ENCODE measurements at regions not wholly inside any gene's neighbourhood (a gene's known extent, or its start where the extent isn't known, plus 50 kb on each side); places are given as distances from the start of the nearest gene placed in this dataset.

DNA sequence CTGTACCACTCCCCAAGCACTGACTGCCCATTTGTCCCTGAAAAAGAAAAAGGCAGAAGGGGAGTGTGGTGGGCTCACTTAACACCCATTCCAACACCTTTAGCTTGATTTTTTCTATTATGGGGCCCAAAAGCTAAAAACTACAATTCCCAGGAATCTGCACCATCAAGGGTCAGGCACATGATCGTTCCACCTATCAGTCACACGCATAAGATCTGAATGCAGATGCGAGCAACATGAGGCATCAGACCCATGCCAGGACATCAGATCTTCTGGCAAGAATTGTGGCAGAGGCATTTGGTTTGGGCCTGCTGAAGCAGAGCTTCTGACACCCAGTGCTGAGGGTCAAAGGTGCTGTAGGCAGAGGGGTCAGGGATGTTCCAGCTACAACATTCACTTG is 595.9 kb downstream of the BCOR start:
- 0 out of 4 replicates have a peak, but pooled peaks cover 0 to 6% of the 10 kb centered on the region in 2 experiments for H3K4me1 Mint-ChIP-seq
- no peaks in the 10 kb centered on the region for H3K23me2 ChIP-seq (ENCODE audit: insufficient read length, low read depth, low read length, poor library complexity, severe bottlenecking)
- no peaks in the 10 kb centered on the region for H3K27me3 ChIP-seq (ENCODE audit: insufficient read depth, low read length)
- no peaks in the 10 kb centered on the region for H3K79me2 ChIP-seq (ENCODE audit: insufficient read depth, low read length)
- TF ChIP-seq, protein P1, sequence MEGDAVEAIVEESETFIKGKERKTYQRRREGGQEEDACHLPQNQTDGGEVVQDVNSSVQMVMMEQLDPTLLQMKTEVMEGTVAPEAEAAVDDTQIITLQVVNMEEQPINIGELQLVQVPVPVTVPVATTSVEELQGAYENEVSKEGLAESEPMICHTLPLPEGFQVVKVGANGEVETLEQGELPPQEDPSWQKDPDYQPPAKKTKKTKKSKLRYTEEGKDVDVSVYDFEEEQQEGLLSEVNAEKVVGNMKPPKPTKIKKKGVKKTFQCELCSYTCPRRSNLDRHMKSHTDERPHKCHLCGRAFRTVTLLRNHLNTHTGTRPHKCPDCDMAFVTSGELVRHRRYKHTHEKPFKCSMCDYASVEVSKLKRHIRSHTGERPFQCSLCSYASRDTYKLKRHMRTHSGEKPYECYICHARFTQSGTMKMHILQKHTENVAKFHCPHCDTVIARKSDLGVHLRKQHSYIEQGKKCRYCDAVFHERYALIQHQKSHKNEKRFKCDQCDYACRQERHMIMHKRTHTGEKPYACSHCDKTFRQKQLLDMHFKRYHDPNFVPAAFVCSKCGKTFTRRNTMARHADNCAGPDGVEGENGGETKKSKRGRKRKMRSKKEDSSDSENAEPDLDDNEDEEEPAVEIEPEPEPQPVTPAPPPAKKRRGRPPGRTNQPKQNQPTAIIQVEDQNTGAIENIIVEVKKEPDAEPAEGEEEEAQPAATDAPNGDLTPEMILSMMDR (conservative IDR thresholded peaks at IDR 0.05), result no peak
- H4K91ac ChIP-seq (ENCODE audit: insufficient read length, low read depth, low read length), result no peak overlapping the region
- H3K9me3 ChIP-seq (ENCODE audit: control insufficient read depth, low read depth, low read length), result no peaks in the 10 kb centered on the region
- no peak overlapping the region for H3K27ac ChIP-seq (ENCODE audit: insufficient read length, low read depth, low read length)
- H3K27ac Mint-ChIP-seq, result no peak overlapping the region
- no CpG with 5 or more reads among the region's 3 CpGs for WGBS (ENCODE audit: extremely low coverage, insufficient read length, low lambda C conversion rate)
- no peaks in the 10 kb centered on the region for H3K79me1 ChIP-seq (ENCODE audit: insufficient read depth, low read depth, low read length, poor library complexity, severe bottlenecking)
- H3K56ac ChIP-seq (ENCODE audit: insufficient read length, low read depth, low read length), result no peak overlapping the region
- no peak for DNase-seq
- no peak overlapping the region for H3K4ac ChIP-seq (ENCODE audit: low read depth, low read length)
- H2AFZ ChIP-seq (ENCODE audit: low read length), result no peak overlapping the region
- no peaks in the 10 kb centered on the region; the same call in 1 of the 2 replicates for H3K27me3 Mint-ChIP-seq (ENCODE audit: low read depth)
- H2BK20ac ChIP-seq (ENCODE audit: low read depth, low read length, poor library complexity, severe bottlenecking), result no peak overlapping the region
- H3K4me3 Mint-ChIP-seq, result no peak overlapping the region
- no peak overlapping the region for H2BK12ac ChIP-seq (ENCODE audit: insufficient read length, low read depth, low read length)
- H2BK15ac ChIP-seq (ENCODE audit: low read depth, low read length), result no peak overlapping the region
- no peak overlapping the region for H3T11ph ChIP-seq (ENCODE audit: low read length)
- H2BK120ac ChIP-seq (ENCODE audit: low read depth, low read length, poor library complexity, severe bottlenecking), result no peak overlapping the region
- no peak overlapping the region for H4K8ac ChIP-seq (replicated peaks; ENCODE audit: insufficient read length, low read depth, low read length)
- H3K14ac ChIP-seq (ENCODE audit: insufficient read depth, low read length), result no peak overlapping the region
- H4K20me1 ChIP-seq (ENCODE audit: control insufficient read depth, insufficient read depth, insufficient read length), result no peaks in the 10 kb centered on the region
- no peak overlapping the region for H3K4me2 ChIP-seq (ENCODE audit: insufficient read depth, insufficient read length, low read length)
- H4K5ac ChIP-seq (ENCODE audit: insufficient read length, low read depth, low read length), result no peak overlapping the region
- no peak overlapping the region for H3K9ac ChIP-seq (ENCODE audit: extremely low read depth, insufficient read length, low read length)
- H3K4me1 ChIP-seq (ENCODE audit: insufficient read depth, low read length), result no peaks in the 10 kb centered on the region
- no peak overlapping the region for H2BK5ac ChIP-seq (ENCODE audit: insufficient read length, low read length)
- H3K9me3 Mint-ChIP-seq, result peaks cover 48 to 63% of the 10 kb centered on the region in 2 experiments
- no peak overlapping the region for H3K18ac ChIP-seq (ENCODE audit: insufficient read length, low read depth, low read length)
- no peaks in the 10 kb centered on the region; a peak in 1 of 7 replicates for H3K36me3 Mint-ChIP-seq (ENCODE audit: insufficient read depth in 1 of 3, low read depth in 3 of 3)
- no peak overlapping the region for H2AK5ac ChIP-seq (ENCODE audit: insufficient read length, low read length)
- H3K23ac ChIP-seq (ENCODE audit: insufficient read length, low read depth, low read length), result no peak overlapping the region

Data from H9 (cell line).